HL-60 (cell line): ENCODE measurements at regions not wholly inside any gene's neighbourhood (a gene's known extent, or its start where the extent isn't known, plus 50 kb on each side); places are given as distances from the start of the nearest gene placed in this dataset.

Experiments
- DNase-seq, 2 experiments: peaks; one replicate each; pipeline ENCODE4 v3.0.0-alpha.2; 2010 to 2020; ENCODE audit warnings: low read depth in 1 of 2, low spot score in 1 of 2
- H3K27ac ChIP-seq: fragments of 250-450 bp; sonication (Bioruptor Pico); replicated peaks from 2 replicates; pipeline ENCODE4 v1.5.1; 2020; ENCODE audit warnings: mild to moderate bottlenecking, moderate library complexity
- H3K27me3 ChIP-seq: fragments of 250-450 bp; sonication (Bioruptor Pico); 2 replicates; pipeline ENCODE4 v1.5.1; 2021; ENCODE audit warnings: mild to moderate bottlenecking, moderate library complexity; ENCODE audit not compliant: insufficient read depth, poor library complexity, severe bottlenecking
- H3K4me3 ChIP-seq: replicated peaks from 2 replicates; pipeline ENCODE4 v1.5.1; 2011; ENCODE audit warnings: mild to moderate bottlenecking, control low read depth, low read length; ENCODE audit not compliant: insufficient read depth
- CTCF ChIP-seq: IDR thresholded peaks from one replicate; pipeline ENCODE4 v1.5.1; 2011; ENCODE audit warnings: low read length, control low read depth, inconsistent platforms; ENCODE audit not compliant: insufficient read depth
- GABPA ChIP-seq: IDR thresholded peaks from 2 replicates; pipeline ENCODE4 v1.6.1; 2012; ENCODE audit warnings: low read depth
- POLR2AphosphoS5 ChIP-seq: IDR thresholded peaks from 2 replicates; pipeline ENCODE4 v1.6.1; 2012; ENCODE audit warnings: low read depth
- REST ChIP-seq: IDR thresholded peaks from 2 replicates; pipeline ENCODE4 v1.6.1; 2012; ENCODE audit warnings: low read depth; ENCODE audit not compliant: insufficient replicate concordance
- SPI1 ChIP-seq: IDR thresholded peaks from 2 replicates; pipeline ENCODE4 v1.6.1; 2012; ENCODE audit warnings: low read depth, mild to moderate bottlenecking, borderline replicate concordance

- no peak for DNase-seq
- TF ChIP-seq CTCF (no peak), REST (no peak), GABPA (no peak), POLR2AphosphoS5 (no peak), SPI1 (no peak)
- Histone ChIP-seq H3K27ac (no peak overlapping the region), H3K4me3 (no peak overlapping the region), H3K27me3 (no peaks in the 10 kb centered on the region)
These were observed 206.1 kb upstream of the ARHGAP20 start for GRCh38 chr11:110918351-110918750.

GRCh38 chr11:110912437-110912836 is 200.2 kb upstream of the ARHGAP20 start:
- Histone ChIP-seq H3K4me3 (no peak overlapping the region), H3K27me3 (no peaks in the 10 kb centered on the region), H3K27ac (no peak overlapping the region)
- no peak for DNase-seq
- TF ChIP-seq GABPA (no peak), POLR2AphosphoS5 (no peak), CTCF (no peak), SPI1 (no peak), REST (no peak)

GRCh38 chr11:110910384-110910783 is 198.1 kb upstream of the ARHGAP20 start:
- Histone ChIP-seq H3K4me3 (no peak overlapping the region), H3K27ac (no peak overlapping the region), H3K27me3 (no peaks in the 10 kb centered on the region)
- TF ChIP-seq POLR2AphosphoS5 = no peak
- no peak for TF ChIP-seq REST
- no peak for TF ChIP-seq CTCF
- no peak for TF ChIP-seq GABPA
- TF ChIP-seq SPI1 = no peak
- no peak for DNase-seq
